WERI-Rb-1 (cell line): ENCODE measurements at regions not wholly inside any gene's neighbourhood (a gene's known extent, or its start where the extent isn't known, plus 50 kb on each side); places are given as distances from the start of the nearest gene placed in this dataset.
"Not testable (repeated sequence)": the region's sequence is repeated elsewhere in the genome, so short reads cannot be mapped to it uniquely, and the experiment has no call there.

ENCODE experiments used
- DNase-seq: peaks from one replicate; pipeline ENCODE4 v3.0.0-alpha.2; 2020
- H3K27ac ChIP-seq: fragments of 250-450 bp; sonication (Bioruptor Pico); 2 replicates; pipeline ENCODE4 v1.5.1; 2020; ENCODE audit warnings: mild to moderate bottlenecking, moderate library complexity
- H3K27me3 ChIP-seq: fragments of 250-450 bp; sonication (Bioruptor Pico); 2 replicates; pipeline ENCODE4 v1.5.1; 2021; ENCODE audit warnings: mild to moderate bottlenecking, low read depth, moderate library complexity; ENCODE audit not compliant: insufficient read depth, severe bottlenecking
- H3K36me3 ChIP-seq: fragments of 250-450 bp; sonication (Bioruptor Pico); 2 replicates; pipeline ENCODE4 v1.5.1; 2020; ENCODE audit warnings: mild to moderate bottlenecking, moderate library complexity
- H3K4me3 ChIP-seq: 2 replicates; pipeline ENCODE4 v1.5.1; 2011; ENCODE audit warnings: low read depth, mild to moderate bottlenecking, control low read depth, low read length
- H3K9me3 ChIP-seq: fragments of 250-450 bp; sonication (Bioruptor Pico); 2 replicates; pipeline ENCODE4 v1.5.1; 2021; ENCODE audit warnings: mild to moderate bottlenecking, moderate library complexity; ENCODE audit not compliant: severe bottlenecking
- TF ChIP-seq, protein P1 (sequence below): IDR thresholded peaks from 2 replicates; pipeline ENCODE4 v1.5.1; 2011; ENCODE audit warnings: low read depth, mild to moderate bottlenecking, control low read depth, inconsistent platforms, low read length

DNA sequence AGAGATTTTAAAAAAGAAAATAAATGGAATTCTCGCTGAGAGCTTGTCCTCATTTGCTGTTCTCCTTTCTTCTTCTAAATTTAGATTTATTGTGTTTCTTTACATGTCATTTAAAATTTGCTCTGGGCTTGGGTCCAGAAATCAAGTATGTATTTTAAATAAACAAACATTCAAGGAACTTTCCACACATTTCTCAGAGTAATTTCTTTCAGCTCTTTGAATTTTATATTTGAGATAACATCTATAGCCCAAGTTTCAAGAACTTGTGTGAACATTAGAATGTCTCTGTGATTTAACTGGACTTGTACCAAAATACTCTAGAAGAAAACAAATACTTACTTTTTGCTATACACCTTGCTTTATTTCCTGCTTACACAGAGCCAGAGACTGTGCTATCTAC lies 192.3 kb downstream of the TMEM200A start:
- no peaks in the 10 kb centered on the region for H3K9me3 ChIP-seq
- no peaks in the 10 kb centered on the region for H3K36me3 ChIP-seq
- H3K27me3 ChIP-seq, result no peaks in the 10 kb centered on the region
- H3K4me3 ChIP-seq, result no peak overlapping the region
- DNase-seq, result no peak
- TF ChIP-seq, protein P1, sequence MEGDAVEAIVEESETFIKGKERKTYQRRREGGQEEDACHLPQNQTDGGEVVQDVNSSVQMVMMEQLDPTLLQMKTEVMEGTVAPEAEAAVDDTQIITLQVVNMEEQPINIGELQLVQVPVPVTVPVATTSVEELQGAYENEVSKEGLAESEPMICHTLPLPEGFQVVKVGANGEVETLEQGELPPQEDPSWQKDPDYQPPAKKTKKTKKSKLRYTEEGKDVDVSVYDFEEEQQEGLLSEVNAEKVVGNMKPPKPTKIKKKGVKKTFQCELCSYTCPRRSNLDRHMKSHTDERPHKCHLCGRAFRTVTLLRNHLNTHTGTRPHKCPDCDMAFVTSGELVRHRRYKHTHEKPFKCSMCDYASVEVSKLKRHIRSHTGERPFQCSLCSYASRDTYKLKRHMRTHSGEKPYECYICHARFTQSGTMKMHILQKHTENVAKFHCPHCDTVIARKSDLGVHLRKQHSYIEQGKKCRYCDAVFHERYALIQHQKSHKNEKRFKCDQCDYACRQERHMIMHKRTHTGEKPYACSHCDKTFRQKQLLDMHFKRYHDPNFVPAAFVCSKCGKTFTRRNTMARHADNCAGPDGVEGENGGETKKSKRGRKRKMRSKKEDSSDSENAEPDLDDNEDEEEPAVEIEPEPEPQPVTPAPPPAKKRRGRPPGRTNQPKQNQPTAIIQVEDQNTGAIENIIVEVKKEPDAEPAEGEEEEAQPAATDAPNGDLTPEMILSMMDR, result no peak
- no peak overlapping the region for H3K27ac ChIP-seq

DNA sequence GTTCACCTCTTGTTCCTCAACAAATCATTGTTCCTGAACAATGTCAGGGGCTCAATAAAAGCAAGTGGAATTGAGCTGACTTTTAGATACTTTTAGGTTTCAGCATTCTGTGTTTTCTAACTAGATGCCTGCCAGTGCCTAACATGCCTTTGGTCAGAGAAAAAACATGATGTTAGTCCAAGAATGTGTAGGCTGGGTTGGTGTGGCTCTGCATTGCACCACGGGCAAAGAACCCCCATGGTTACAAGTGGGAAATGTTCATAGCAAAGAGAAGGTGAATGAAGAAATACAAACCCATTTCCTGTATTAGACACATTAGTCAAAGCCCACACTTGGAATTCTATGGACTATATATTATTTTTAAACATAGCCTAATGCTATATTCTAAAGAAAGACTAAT lies 193.3 kb downstream of the TMEM200A start:
- no peaks in the 10 kb centered on the region for H3K27me3 ChIP-seq
- no peak overlapping the region for H3K27ac ChIP-seq
- no peaks in the 10 kb centered on the region for H3K36me3 ChIP-seq
- TF ChIP-seq, protein P1, result no peak
- H3K9me3 ChIP-seq, result no peaks in the 10 kb centered on the region
- DNase-seq, result no peak
- H3K4me3 ChIP-seq, result no peak overlapping the region

DNA sequence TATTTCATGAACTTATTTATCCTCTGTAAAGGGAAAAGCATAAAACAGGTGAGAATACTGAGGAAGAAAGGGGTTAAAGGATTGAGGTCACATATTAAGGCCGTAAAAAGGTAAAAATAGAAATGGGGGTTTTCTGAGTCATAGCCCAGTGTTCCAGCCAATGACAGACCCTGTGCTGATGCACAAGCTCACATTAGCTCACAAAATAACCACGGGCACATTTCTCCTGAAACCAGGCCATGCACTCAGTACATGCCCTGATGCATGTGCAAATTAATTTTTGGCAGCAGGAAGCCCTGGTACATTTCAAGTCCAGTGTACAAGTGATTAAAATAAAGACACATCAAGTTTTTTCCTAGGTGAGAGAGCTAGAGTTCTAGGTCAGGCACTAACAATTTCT lies 194.4 kb downstream of the TMEM200A start:
- Histone ChIP-seq H3K4me3 (no peak overlapping the region), H3K27ac (no peak overlapping the region), H3K36me3 (no peaks in the 10 kb centered on the region), H3K9me3 (no peaks in the 10 kb centered on the region), H3K27me3 (no peaks in the 10 kb centered on the region)
- DNase-seq, result no peak
- TF ChIP-seq, protein P1, result no peak

DNA sequence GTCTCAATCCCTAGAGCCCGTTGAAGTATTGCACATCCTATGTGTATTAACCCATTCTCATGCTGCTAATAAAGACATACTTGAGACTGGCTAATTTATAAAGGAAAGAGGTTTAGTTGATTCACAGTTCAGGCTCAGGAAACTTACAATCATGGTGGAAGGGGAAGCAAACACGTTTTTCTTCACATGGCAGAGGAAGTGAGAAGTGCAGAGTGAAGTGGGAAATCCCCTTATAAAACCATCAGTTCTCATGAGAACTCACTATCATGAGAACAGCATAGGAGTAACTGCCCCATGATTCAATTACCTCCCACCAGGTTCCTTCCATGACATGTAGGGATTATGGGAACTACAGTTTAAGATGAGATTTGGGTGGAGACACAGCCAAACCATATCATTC lies 195.3 kb downstream of the TMEM200A start:
- H3K27ac ChIP-seq, result not testable (repeated sequence)

DNA sequence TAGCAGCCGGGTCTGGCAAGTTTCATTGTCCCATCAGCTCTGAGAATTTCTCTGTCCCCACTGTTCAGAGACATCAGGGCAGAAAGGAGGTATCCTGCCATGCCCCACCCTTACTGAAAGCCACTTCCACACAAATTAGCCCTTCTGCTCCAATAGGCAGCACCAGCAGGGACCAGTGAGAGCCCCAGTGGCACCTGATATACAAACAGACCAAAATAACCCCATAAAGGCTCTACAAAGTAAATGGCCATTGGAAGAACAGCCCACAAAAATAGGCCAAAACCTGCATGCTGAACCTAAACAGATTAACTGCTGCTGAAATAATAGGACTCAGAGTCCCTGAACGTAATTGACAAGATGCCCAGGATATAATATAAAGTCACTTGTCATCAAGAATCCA lies 199.9 kb downstream of the TMEM200A start:
- DNase-seq, result no peak
- no peaks in the 10 kb centered on the region for H3K27me3 ChIP-seq
- no peak overlapping the region for H3K27ac ChIP-seq
- no peak overlapping the region for H3K4me3 ChIP-seq
- TF ChIP-seq, protein P1, result no peak
- H3K36me3 ChIP-seq, result no peaks in the 10 kb centered on the region
- H3K9me3 ChIP-seq, result no peaks in the 10 kb centered on the region

More for the DNA sequence above, 195.3 kb downstream of the TMEM200A start:
- not testable (repeated sequence) for DNase-seq, H3K9me3 ChIP-seq, H3K36me3 ChIP-seq, H3K4me3 ChIP-seq, H3K27me3 ChIP-seq

DNA sequence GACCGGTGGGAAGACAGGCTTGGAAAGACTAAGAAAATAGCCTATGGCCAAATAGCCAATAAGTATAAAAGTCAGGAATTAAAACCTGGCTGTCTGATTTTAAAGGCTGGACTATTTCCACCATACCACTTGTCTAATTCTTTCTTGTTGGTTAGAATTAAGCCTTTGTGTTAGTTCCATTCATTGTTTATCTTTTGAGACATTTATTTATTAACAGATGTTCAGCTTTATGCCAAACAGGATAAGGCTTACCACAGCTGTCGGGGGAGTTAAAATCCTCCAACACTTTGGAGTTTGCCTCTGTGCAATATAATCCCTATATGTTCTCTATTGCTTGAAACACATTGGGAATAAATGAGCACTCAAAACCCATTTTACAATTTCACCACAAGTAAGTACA lies 208.3 kb downstream of the TMEM200A start:
- Histone ChIP-seq H3K36me3 (no peaks in the 10 kb centered on the region), H3K4me3 (no peak overlapping the region), H3K27ac (no peak overlapping the region), H3K9me3 (no peaks in the 10 kb centered on the region), H3K27me3 (no peaks in the 10 kb centered on the region)
- TF ChIP-seq, protein P1, result no peak
- no peak for DNase-seq
